SH-SY5Y (cell line): ENCODE measurements at regions not wholly inside any gene's neighbourhood (a gene's known extent, or its start where the extent isn't known, plus 50 kb on each side); places are given as distances from the start of the nearest gene placed in this dataset.

ENCODE experiments used
- GATA2 ChIP-seq: IDR thresholded peaks from 2 replicates; pipeline ENCODE4 v1.6.1; 2011; ENCODE audit warnings: mild to moderate bottlenecking, low read depth, low read length
- GATA3 ChIP-seq: IDR thresholded peaks from 2 replicates; pipeline ENCODE4 v1.6.1; 2011; ENCODE audit warnings: low read depth, mild to moderate bottlenecking, low read length, moderate library complexity

DNA sequence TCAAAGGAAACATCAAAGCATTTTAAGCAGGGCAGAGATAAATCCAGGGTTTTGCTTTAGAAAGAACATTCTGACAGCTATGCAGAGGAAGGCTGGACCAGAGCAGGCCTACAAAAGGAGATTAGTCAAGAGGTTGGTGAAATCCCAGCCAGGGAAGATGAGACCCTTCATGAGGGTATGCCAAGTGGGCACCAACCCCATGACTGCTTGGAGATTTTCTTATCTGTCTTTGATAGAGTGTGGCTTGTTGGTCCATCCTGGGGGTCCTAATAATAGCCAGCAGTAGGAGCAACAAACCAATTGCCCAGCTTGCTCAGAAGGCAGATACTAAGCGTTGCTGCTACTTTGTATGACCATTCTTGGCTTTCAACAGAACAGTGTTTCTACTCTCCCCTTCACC, 895.4 kb downstream of the EPHA4 start:
- TF ChIP-seq GATA2 (no peak), GATA3 (no peak)
